Astrocyte (in vitro differentiated cells and primary cell): ENCODE measurements at regions not wholly inside any gene's neighbourhood (a gene's known extent, or its start where the extent isn't known, plus 50 kb on each side); places are given as distances from the start of the nearest gene placed in this dataset.

Source experiments
- DNase-seq: peaks from one replicate; pipeline ENCODE4 v3.0.0-alpha.2; 2010; ENCODE audit warnings: low read depth
- FAIRE-seq: peaks from 2 replicates; lab custom pipeline; 2011; peaks lifted over from hg19 to GRCh38; lab: Jason Lieb, UNC
- H2AFZ ChIP-seq: 2 replicates; pipeline ENCODE4 v1.6.0; 2012; ENCODE audit warnings: low read depth, low read length, inconsistent platforms
- H3K27ac ChIP-seq: 2 replicates; pipeline ENCODE4 v1.5.1; 2011; ENCODE audit warnings: low read depth, low read length, inconsistent platforms
- H3K27me3 ChIP-seq: 2 replicates; pipeline ENCODE4 v1.6.0; 2011; ENCODE audit warnings: low read length, inconsistent platforms; ENCODE audit not compliant: insufficient read depth
- H3K36me3 ChIP-seq: 2 replicates; pipeline ENCODE4 v1.5.1; 2011; ENCODE audit warnings: low read length, inconsistent platforms; ENCODE audit not compliant: insufficient read depth
- H3K4me1 ChIP-seq: 2 replicates; pipeline ENCODE4 v1.5.1; 2011; ENCODE audit warnings: low read length, inconsistent platforms; ENCODE audit not compliant: insufficient read depth
- H3K4me2 ChIP-seq: 2 replicates; pipeline ENCODE4 v1.6.0; 2012; ENCODE audit warnings: low read length, inconsistent platforms
- H3K4me3 ChIP-seq: 2 replicates; pipeline ENCODE4 v1.5.1; 2011; ENCODE audit warnings: low read depth, mild to moderate bottlenecking, low read length, inconsistent platforms; ENCODE audit not compliant: insufficient read depth
- H3K79me2 ChIP-seq: 2 replicates; pipeline ENCODE4 v1.6.0; 2012; ENCODE audit warnings: mild to moderate bottlenecking, low read length, inconsistent platforms; ENCODE audit not compliant: insufficient read depth
- H3K9ac ChIP-seq: 2 replicates; pipeline ENCODE4 v1.6.0; 2012; ENCODE audit warnings: mild to moderate bottlenecking, low read length, inconsistent platforms
- H3K9me3 ChIP-seq: 2 replicates; pipeline ENCODE4 v1.5.1; 2012; ENCODE audit warnings: low read depth, mild to moderate bottlenecking, low read length, inconsistent platforms; ENCODE audit not compliant: insufficient read depth
- H4K20me1 ChIP-seq: 2 replicates; pipeline ENCODE4 v1.6.0; 2012; ENCODE audit warnings: low read length, inconsistent platforms; ENCODE audit not compliant: insufficient read depth
- H3K27ac Mint-ChIP-seq: one replicate; pipeline ENCODE4 v1.8.0; 2021; ENCODE audit warnings: mild to moderate bottlenecking, mixed read lengths; ENCODE audit not compliant: unreplicated experiment
- H3K27me3 Mint-ChIP-seq: one replicate; pipeline ENCODE4 v1.8.0; 2021; ENCODE audit warnings: low read depth, mixed read lengths; ENCODE audit not compliant: unreplicated experiment
- H3K36me3 Mint-ChIP-seq: one replicate; pipeline ENCODE4 v1.8.0; 2021; ENCODE audit warnings: low read depth, mixed read lengths; ENCODE audit not compliant: unreplicated experiment
- H3K4me1 Mint-ChIP-seq: one replicate; pipeline ENCODE4 v1.8.0; 2021; ENCODE audit warnings: low read depth, mixed read lengths; ENCODE audit not compliant: unreplicated experiment
- H3K4me3 Mint-ChIP-seq: one replicate; pipeline ENCODE4 v1.8.0; 2021; ENCODE audit warnings: mild to moderate bottlenecking, moderate library complexity, mixed read lengths; ENCODE audit not compliant: unreplicated experiment
- H3K9me3 Mint-ChIP-seq: one replicate; pipeline ENCODE4 v1.8.0; 2021; ENCODE audit warnings: mild to moderate bottlenecking, mixed read lengths; ENCODE audit not compliant: unreplicated experiment
- EZH2 ChIP-seq: IDR thresholded peaks from 2 replicates; pipeline ENCODE4 v1.6.1; 2012; ENCODE audit warnings: mild to moderate bottlenecking, low read length, inconsistent platforms; ENCODE audit not compliant: insufficient read depth
- TF ChIP-seq, protein P1 (sequence below): IDR thresholded peaks from 2 replicates; pipeline ENCODE4 v1.5.1; 2011; ENCODE audit warnings: low read depth, mild to moderate bottlenecking, inconsistent platforms, low read length, moderate library complexity; ENCODE audit not compliant: insufficient read depth

DNA sequence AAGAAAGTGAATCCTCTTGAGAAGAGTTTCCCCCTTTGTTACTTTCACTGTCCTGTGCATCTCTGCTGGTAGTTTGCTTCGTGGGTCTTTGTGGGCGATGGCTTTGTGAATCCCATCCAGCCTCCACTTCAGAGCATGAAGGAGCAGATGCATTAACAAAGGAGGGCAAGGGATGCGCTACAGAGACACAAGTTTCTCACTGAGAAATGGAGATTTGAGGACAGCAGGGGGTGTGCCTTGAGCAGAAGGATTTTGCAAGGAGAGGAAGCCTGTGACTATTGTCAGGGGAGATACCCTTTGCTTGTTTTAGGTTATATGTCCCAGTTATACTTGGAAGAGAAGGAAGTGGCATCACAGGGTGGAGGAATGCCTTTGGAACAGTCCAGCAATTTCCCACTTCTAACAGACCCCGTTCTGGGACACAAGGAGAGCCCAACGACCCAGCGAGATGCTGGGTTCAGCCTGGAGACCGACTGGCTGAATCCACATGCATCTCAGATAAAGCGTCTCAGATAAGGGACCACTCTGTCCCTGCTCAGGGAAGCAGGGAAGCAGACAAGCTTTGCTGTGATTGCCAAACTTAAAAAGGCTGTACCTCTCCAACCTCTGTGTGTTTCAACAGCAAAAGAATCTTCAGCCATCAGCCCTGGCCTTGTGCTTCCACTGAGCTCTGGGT is 314.6 kb upstream of the GATB start:
- H3K4me1 ChIP-seq = no peaks in the 10 kb centered on the region
- H3K27ac ChIP-seq = no peak overlapping the region
- TF ChIP-seq, protein P1, sequence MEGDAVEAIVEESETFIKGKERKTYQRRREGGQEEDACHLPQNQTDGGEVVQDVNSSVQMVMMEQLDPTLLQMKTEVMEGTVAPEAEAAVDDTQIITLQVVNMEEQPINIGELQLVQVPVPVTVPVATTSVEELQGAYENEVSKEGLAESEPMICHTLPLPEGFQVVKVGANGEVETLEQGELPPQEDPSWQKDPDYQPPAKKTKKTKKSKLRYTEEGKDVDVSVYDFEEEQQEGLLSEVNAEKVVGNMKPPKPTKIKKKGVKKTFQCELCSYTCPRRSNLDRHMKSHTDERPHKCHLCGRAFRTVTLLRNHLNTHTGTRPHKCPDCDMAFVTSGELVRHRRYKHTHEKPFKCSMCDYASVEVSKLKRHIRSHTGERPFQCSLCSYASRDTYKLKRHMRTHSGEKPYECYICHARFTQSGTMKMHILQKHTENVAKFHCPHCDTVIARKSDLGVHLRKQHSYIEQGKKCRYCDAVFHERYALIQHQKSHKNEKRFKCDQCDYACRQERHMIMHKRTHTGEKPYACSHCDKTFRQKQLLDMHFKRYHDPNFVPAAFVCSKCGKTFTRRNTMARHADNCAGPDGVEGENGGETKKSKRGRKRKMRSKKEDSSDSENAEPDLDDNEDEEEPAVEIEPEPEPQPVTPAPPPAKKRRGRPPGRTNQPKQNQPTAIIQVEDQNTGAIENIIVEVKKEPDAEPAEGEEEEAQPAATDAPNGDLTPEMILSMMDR = no peak
- TF ChIP-seq EZH2 = no peak
- H3K4me3 ChIP-seq = no peak overlapping the region
- no peaks in the 10 kb centered on the region for H3K9me3 ChIP-seq
- DNase-seq (no peak), FAIRE-seq (no peak)
- no peak overlapping the region for H3K9ac ChIP-seq
- H3K79me2 ChIP-seq = no peaks in the 10 kb centered on the region
- no peaks in the 10 kb centered on the region for H4K20me1 ChIP-seq
- peaks cover 8% of the 10 kb centered on the region for H3K27me3 ChIP-seq
- Mint-ChIP-seq H3K27ac (no peak overlapping the region), H3K27me3 (peaks cover 29% of the 10 kb centered on the region), H3K36me3 (no peaks in the 10 kb centered on the region), H3K4me3 (no peak overlapping the region), H3K9me3 (peaks cover 9% of the 10 kb centered on the region), H3K4me1 (peaks cover 22% of the 10 kb centered on the region)
- no peak overlapping the region for H3K4me2 ChIP-seq
- H2AFZ ChIP-seq = no peak overlapping the region
- H3K36me3 ChIP-seq = no peaks in the 10 kb centered on the region

DNA sequence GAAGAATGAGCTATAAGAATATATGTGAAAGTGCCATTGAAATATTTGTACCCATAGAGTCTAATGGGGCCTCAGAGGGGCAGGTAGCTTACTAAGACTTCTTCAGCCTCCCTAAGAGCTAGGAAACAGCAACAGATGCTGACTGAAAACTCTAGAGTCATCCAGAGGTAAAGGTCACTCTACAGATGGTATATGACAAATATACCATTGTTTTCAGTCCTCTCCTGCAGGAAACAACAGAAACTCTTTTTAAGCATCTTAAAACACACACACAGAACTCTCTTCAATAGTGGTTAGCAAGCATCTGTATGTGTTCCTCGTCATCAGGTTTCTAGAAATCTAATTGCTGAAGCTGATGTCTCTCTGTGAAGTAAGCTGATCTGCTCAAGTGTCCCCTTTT is 313.8 kb upstream of the GATB start:
- Histone ChIP-seq H3K4me1 (no peaks in the 10 kb centered on the region), H3K36me3 (no peaks in the 10 kb centered on the region), H3K4me3 (no peak overlapping the region), H3K79me2 (no peaks in the 10 kb centered on the region), H3K9me3 (no peaks in the 10 kb centered on the region), H3K4me2 (no peak overlapping the region), H4K20me1 (no peaks in the 10 kb centered on the region), H3K9ac (no peak overlapping the region), H3K27me3 (peaks cover 8% of the 10 kb centered on the region), H3K27ac (no peak overlapping the region), H2AFZ (no peak overlapping the region)
- H3K9me3 Mint-ChIP-seq = peaks cover 9% of the 10 kb centered on the region
- no peak for TF ChIP-seq EZH2
- TF ChIP-seq, protein P1 = no peak
- peaks cover 22% of the 10 kb centered on the region for H3K4me1 Mint-ChIP-seq
- H3K4me3 Mint-ChIP-seq = no peak overlapping the region
- DNase-seq (no peak), FAIRE-seq (no peak)
- H3K27me3 Mint-ChIP-seq = peaks cover 24% of the 10 kb centered on the region
- H3K27ac Mint-ChIP-seq = no peak overlapping the region
- no peaks in the 10 kb centered on the region for H3K36me3 Mint-ChIP-seq

DNA sequence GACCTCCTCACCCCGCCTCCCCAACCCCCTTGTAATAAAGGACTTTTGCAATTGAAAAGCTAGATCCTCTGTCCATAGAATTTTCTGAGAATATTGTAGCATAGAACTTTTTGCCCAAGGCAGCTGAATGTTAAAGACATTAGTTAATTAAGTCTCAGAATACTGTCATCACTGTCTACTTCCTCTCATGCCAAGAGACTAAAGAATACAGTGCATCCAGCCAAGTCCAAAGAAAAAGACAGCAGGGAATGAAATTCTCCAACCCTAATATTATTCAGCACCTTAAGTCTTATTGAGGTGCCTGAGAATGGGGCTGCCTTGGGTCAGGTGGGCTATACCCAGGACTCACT is 313.3 kb upstream of the GATB start:
- no peak overlapping the region for H3K27ac ChIP-seq
- FAIRE-seq (no peak), DNase-seq (no peak)
- Mint-ChIP-seq H3K9me3 (peaks cover 9% of the 10 kb centered on the region), H3K4me3 (no peak overlapping the region), H3K27me3 (peaks cover 22% of the 10 kb centered on the region), H3K4me1 (peaks cover 22% of the 10 kb centered on the region), H3K27ac (no peak overlapping the region), H3K36me3 (no peaks in the 10 kb centered on the region)
- TF ChIP-seq, protein P1 = no peak
- no peak for TF ChIP-seq EZH2
- peaks cover 8% of the 10 kb centered on the region for H3K27me3 ChIP-seq
- no peaks in the 10 kb centered on the region for H3K79me2 ChIP-seq
- no peak overlapping the region for H3K9ac ChIP-seq
- no peaks in the 10 kb centered on the region for H3K9me3 ChIP-seq
- H2AFZ ChIP-seq = no peak overlapping the region
- H4K20me1 ChIP-seq = no peaks in the 10 kb centered on the region
- no peak overlapping the region for H3K4me2 ChIP-seq
- no peaks in the 10 kb centered on the region for H3K4me1 ChIP-seq
- no peak overlapping the region for H3K4me3 ChIP-seq
- no peaks in the 10 kb centered on the region for H3K36me3 ChIP-seq
